ENCODE measurements at regions not wholly inside any gene's neighbourhood (a gene's known extent, or its start where the extent isn't known, plus 50 kb on each side); places are given as distances from the start of the nearest gene placed in this dataset.

GRCh38 chr6:221531-222349 is 70.5 kb upstream of the DUSP22 start:
- no peak for DNase-seq (ENCODE audit: low read depth)
- no peak overlapping the region for H3K4me3 ChIP-seq (ENCODE audit: low read depth, low read length)

GRCh38 chr6:222468-222867 is 69.8 kb upstream of the DUSP22 start:
- no peak for DNase-seq (ENCODE audit: low read depth)
- H3K4me3 ChIP-seq (ENCODE audit: low read depth, low read length), result no peak overlapping the region

DNA sequence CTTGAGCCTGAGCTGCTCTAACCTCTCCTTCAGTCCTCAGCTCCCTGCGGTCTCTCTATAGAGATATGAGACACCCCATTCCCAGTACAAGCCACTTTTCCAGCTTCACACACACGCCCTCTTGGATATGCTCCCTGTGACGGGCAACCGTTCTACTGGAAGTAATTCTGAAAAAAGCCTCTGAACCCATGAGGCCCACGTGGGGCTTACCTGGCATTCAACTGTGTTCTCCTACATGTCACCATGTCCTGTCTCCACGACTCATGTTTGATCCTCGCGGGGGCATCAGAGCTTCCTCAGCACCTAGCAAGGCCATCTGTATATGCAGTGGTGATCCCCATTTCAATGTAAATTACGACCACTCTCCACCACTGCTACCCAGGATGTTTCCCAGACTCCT is 69.2 kb upstream of the DUSP22 start:
- no peak overlapping the region for H3K4me3 ChIP-seq (ENCODE audit: low read depth, low read length)
- no peak for DNase-seq (ENCODE audit: low read depth)

GRCh38 chr6:223763-224162 is 68.5 kb upstream of the DUSP22 start:
- peak; percentile 29 for DNase-seq (ENCODE audit: low read depth)

GRCh38 chr6:224350-224749 is 67.9 kb upstream of the DUSP22 start:
- H3K4me3 ChIP-seq (ENCODE audit: low read depth, low read length), result no peak overlapping the region
- DNase-seq (ENCODE audit: low read depth), result no peak

More at GRCh38 chr6:223763-224162, 68.5 kb upstream of the DUSP22 start:
- no peak overlapping the region for H3K4me3 ChIP-seq (ENCODE audit: low read depth, low read length)

GRCh38 chr6:225121-225721 is 67.1 kb upstream of the DUSP22 start:
- no peak overlapping the region for H3K4me3 ChIP-seq (ENCODE audit: low read depth, low read length)

DNA sequence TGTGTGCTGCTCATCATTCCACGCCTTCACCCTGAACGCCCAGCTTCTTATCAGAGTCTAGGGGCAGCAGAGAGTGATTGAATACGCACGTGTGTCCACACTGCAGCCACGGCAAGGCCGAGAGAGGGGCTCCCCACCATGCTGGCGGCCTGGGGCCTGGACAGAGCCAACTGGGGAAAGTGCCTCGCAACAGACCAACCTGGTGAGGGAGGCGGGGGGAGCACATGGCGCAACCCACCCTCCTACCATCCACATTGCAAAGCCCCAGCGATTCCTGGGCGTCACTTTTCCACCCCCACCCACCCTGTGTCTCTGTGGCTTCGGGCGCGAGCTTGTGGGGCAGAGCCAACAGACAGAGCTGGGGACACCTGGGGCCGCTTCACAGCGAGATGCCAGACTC is 66.4 kb upstream of the DUSP22 start:
- no peak overlapping the region for H3K4me3 ChIP-seq (ENCODE audit: low read depth, low read length)
- DNase-seq (ENCODE audit: low read depth), result no peak

More at GRCh38 chr6:225121-225721, 67.1 kb upstream of the DUSP22 start:
- no peak for DNase-seq (ENCODE audit: low read depth)

- no peak for DNase-seq (ENCODE audit: low read depth)
- no peak overlapping the region for H3K4me3 ChIP-seq (ENCODE audit: low read depth, low read length)
Measured at GRCh38 chr6:226516-227073, 65.7 kb upstream of the DUSP22 start.

DNA sequence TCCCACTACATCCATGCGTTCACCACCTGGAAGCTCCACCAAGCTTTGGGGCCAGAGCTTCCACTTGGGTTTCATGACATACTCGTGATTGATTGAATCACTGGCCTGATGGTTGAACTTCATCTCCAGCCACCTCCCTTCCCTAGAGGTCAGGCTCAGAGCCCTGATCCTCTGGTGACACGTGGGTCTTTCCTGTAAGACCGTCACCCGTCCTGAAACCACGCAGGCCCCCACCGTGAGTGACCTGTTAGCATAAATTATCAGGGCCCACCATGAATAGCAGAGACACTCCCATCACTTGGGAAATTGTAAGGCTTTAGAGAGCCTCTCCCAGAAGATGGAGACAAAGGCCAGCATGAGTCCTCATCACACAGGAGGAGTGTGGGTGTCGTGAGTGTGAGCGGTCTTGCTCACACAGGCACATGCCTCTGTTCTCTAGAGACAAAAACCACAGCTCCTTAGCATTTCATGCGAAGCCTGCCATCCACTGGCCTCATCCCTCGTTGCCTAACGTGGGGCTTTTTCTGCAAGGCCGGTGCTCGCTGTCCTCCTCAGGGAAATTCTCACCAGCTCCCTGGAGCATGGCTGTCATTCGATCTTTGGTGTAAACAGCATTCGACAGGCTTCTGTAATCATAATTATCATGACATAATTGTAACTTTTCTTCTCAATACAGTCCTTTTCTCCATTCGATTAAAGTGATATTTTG is 65.1 kb upstream of the DUSP22 start:
- no peak overlapping the region for H3K4me3 ChIP-seq (ENCODE audit: low read depth, low read length)
- peak; percentile 69 for DNase-seq (ENCODE audit: low read depth)

DNA sequence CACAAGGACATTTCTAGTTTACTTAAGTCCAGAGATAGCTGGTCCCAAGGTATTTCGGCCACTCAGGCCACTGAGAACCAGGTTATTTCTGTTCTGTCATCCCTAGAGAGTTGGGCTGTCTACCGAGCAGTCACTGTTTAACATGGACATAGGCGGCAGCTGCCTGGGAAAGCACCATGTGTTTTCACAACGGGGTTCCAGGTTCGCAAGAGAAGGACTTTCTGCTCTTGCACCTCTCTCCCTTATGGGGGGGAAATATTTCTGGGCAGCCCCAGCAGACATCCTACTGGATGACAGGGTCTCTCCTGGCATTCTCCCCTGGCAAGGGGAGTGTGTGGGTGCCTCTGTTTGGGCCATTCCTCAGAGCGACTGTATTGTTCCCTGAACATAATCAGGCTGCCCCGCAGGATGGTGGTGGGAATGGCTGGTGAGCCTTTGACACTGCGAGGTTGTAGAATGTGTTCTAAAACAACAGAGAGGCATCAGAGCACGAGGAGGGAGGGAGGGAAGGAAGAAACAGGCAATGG is 64.4 kb upstream of the DUSP22 start:
- H3K4me3 ChIP-seq (ENCODE audit: low read depth, low read length), result no peak overlapping the region
- DNase-seq (ENCODE audit: low read depth), result no peak

DNA sequence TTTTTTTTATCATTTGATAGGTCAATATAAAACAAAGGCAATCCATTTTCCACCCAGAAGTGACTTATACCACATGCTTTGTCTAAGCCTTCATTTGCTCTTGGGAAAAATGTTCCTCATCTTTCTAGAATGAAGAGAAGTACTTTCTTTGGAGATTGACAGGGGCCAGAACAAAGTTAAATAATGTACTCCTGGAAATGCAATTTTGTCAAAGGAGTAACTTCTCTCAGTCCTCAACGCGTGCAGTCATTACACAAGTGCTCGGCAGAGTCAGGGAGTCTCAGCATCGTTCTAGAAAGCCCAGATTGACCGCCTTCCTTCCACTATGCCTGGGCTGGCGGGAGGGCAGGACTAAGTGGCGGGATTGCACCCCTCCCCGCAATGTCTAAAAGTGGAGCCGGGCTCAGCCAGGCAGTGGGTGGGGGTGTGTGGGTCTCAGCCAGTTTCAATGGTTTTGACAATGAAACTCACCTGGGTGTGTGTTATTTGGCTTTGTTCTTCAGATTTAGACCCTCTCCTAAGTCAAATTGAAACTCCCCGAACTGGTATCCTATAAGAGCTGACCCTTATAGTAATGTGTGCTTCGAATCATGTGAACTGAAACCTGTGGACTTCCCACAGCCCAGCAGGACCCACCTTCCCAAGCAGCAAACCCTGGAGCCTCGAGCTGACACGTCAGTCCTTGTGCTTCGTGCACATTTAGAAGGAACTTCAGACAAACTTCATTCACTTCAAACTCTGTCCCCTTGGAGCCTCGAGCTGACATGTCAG is 63.2 kb upstream of the DUSP22 start:
- H3K4me3 ChIP-seq (ENCODE audit: low read depth, low read length), result no peak overlapping the region
- DNase-seq (ENCODE audit: low read depth), result no peak

GRCh38 chr6:231779-232178 is 60.5 kb upstream of the DUSP22 start:
- H3K4me3 ChIP-seq (ENCODE audit: low read depth, low read length), result no peak overlapping the region
- no peak for DNase-seq (ENCODE audit: low read depth)

DNA sequence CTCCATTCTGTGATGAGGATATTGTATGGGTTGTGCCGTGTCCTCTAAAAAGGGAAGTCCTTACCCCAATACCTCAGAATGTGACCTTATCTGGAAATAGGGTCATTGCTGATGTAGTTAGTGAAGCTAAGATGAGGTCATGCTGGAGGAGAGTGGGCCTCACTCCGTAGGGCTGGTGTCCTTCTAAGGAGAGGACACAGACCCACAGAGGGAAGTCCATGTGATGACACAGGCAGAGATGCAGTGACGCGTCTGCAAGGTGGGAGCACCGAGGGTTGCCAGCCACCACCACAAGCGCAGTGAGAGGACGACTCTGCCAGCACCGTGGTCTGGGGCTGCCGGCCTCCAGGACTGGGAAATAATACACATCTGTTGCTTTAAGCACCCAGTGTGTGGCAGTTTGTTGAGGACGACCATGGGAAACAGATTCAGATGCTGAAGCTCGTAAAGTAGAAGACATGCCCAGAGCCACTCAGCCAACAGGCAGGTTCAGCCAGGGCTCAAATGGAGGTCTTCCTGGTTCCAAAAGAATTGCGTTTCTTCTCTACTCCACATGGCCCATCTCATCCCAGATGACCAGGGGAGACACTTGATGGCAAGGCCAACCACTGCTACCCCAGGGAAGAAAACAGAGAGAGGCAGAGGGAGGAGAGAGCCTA is 59.2 kb upstream of the DUSP22 start:
- H3K4me3 ChIP-seq (ENCODE audit: low read depth, low read length), result no peak overlapping the region
- no peak for DNase-seq (ENCODE audit: low read depth)

- no peak for DNase-seq (ENCODE audit: low read depth)
- no peak overlapping the region for H3K4me3 ChIP-seq (ENCODE audit: low read depth, low read length)
Measured at GRCh38 chr6:234706-235372, 57.4 kb upstream of the DUSP22 start.

GRCh38 chr6:235763-236360 is 56.4 kb upstream of the DUSP22 start:
- peak overlapping the region; percentile 36 for H3K4me3 ChIP-seq (ENCODE audit: low read depth, low read length)
- DNase-seq (ENCODE audit: low read depth), result peak; percentile 42

- no peak overlapping the region for H3K4me3 ChIP-seq (ENCODE audit: low read depth, low read length)
Measured at GRCh38 chr6:236519-236918, 55.8 kb upstream of the DUSP22 start.

GRCh38 chr6:240151-240550 is 52.1 kb upstream of the DUSP22 start:
- no peak for DNase-seq (ENCODE audit: low read depth)
- no peak overlapping the region for H3K4me3 ChIP-seq (ENCODE audit: low read depth, low read length)

More at GRCh38 chr6:236519-236918, 55.8 kb upstream of the DUSP22 start:
- no peak for DNase-seq (ENCODE audit: low read depth)

GRCh38 chr6:241336-241865 is 50.9 kb upstream of the DUSP22 start:
- DNase-seq (ENCODE audit: low read depth), result no peak
- no peak overlapping the region for H3K4me3 ChIP-seq (ENCODE audit: low read depth, low read length)

Measured in skeletal muscle cell (primary cell).